Stimulated activated CD8-positive, alpha-beta memory T cell treated with anti-CD3 and anti-CD28 coated beads, Interleukin-7, amount 100 ng/mL, for 4 hours (primary cell): ENCODE measurements at regions not wholly inside any gene's neighbourhood (a gene's known extent, or its start where the extent isn't known, plus 50 kb on each side); places are given as distances from the start of the nearest gene placed in this dataset.

ENCODE experiments used
- DNase-seq, 2 donors: peaks; one replicate each; pipeline ENCODE4 v3.0.0-alpha.2; 2020; ENCODE audit warnings: low read depth in 2 of 2

DNA sequence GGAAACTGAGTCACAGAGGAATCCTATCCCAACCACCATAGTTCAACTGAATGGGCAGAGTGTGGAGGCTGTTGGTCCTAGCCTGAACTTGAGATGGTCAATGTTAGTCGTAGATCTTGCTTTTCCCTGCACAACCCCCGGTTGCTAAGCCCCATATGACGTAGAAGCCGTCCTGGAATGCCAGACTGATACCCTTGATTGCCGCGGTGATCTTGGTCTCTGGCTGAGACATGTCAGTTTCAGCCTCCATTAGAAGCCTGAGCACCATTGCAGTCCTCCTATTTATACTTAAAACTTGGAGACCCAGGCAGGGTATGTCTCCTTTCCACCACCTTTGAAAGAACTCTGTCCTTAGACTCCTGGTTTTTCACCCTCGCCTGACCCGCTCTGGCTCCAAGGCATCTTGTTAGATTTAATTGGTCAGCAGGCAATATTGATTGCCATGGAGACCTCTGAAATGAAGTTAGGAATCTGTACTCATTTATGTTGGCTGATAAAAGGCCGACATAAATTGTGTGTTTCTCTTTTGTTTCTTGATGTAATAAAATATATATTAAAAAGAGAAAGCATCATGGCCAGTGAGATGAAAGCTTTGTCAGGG is 53.4 kb downstream of the RPLP1 start:
- no peak for DNase-seq

GRCh38 chr15:69508659-69509058 is 56.0 kb downstream of the RPLP1 start:
- DNase-seq: no peak

DNA sequence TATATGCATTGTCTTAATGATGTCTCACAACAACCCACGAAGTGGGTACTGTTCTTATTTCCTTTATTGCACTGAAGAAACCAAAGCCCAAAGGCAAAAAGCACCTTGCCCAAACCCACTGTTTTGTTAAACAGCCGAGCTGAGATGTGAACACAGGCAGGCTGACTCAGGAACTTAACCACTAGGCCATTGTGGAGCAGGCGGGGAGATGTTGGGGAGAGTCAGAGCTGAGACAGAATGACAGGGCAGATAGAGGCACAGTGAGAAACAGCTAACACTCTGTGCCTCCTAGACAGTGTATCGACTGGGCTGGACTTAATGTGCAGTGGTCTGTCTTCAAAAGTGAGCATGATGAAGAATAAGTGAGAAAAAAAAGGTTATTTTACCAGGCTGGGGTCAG is 56.5 kb downstream of the RPLP1 start:
- DNase-seq: peak in 1 of 2 donors; percentile 8

DNA sequence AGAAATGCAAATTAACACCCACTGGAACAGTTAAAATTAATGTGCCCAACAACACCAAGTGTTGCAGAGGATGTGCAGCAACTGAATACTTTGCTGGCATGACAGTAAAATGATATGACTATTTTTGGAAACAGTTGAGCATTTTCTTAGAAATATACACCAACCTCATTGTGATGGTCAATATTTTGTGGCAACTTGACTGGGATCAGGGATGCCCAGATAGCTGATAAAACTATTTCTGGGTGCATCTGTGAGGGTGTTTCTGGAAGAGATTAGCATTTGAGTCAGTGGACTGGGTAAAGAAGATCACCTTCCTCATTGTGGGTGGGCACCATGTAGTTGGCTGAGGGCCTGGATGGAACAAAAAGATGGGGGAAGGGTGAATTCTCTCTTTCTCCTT is 57.9 kb downstream of the RPLP1 start:
- no peak for DNase-seq

DNA sequence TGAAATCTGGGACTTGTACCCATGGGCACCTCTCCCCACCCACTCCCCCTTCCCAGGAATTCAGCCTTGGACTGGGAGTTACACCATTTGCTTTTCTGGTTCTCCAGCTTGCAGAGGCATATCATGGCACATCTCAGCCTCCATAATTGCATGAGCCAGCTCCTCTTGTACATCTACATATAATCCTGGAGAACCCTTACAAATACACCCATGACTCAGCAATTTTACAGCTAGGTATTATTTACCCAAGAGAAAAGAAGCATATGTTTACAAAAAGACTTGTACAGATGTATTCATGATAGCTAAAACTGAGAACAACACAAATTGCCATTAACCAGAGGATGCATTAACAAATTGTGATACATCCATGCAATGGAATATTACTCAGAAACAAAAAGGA is 58.4 kb downstream of the RPLP1 start:
- DNase-seq: no peak

GRCh38 chr15:69511716-69512340 is 59.2 kb downstream of the RPLP1 start:
- DNase-seq: no peak

DNA sequence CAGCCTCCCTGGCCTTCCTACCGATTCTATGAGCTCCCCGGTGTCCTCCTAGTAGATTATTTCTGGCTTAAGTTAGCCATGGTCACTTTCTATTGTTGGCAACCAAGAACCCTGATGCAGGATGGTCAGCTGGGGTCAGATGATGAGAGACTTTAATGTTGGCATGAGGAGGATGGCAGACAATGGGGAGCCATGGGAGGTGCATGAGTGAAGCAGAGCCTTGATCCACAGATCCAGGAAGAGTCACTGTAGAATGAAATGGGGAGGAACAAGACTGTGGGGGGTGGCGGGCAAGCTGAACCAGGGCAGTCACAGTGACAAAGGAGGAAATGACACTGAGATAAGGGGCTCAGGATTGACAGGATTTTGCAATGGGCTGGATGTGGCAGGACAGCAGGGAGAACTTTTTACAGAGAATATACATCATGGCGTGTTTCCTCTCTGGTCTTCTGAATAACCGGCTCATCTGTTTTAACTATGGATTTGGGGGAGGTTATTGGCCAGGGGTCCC is 60.9 kb downstream of the RPLP1 start:
- DNase-seq: no peak

- no peak for DNase-seq
Observed at GRCh38 chr15:69513986-69514385, 61.4 kb downstream of the RPLP1 start.

GRCh38 chr15:69515508-69515907 is 62.9 kb downstream of the RPLP1 start:
- no peak for DNase-seq

DNA sequence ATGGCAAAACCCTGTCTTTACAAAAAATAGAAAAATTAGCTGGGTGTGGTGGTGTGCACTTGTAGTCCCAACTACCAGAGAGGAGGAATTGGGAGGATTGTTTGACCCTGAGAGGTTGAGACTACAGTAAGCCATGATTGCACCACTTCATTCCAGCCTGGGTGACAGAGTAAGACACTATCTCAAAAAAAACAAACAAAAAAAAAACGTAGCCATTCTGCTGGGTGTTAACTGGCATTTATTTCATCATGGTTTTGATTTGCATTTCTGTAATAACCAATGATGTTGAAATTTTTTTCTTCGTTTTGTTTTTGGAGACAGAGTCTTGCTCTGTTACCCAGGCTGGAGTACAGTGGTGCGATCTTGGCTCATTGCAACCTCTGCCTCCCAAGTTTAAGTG is 63.3 kb downstream of the RPLP1 start:
- DNase-seq: no peak

GRCh38 chr15:69517052-69517451 is 64.4 kb downstream of the RPLP1 start:
- no peak for DNase-seq

GRCh38 chr15:69518806-69519205 is 66.2 kb downstream of the RPLP1 start:
- no peak for DNase-seq

DNA sequence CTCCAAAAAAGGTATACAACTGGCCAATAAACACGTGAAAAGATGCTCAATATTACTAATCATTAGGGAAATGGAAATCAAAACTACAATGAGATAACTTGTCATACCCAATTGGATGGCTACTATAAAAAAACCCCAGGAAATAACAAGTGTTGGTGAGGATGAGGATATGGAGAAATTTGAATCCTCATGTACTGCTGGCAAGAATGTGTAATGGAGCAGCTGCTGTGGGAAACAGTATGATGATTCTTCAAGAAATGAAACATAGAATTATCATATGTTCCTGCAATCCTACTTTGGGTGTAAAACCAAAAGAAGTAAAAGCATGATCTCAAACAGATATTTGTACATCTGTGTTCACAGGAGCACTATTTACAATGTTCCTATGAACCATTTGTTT is 67.4 kb downstream of the RPLP1 start:
- DNase-seq: no peak

DNA sequence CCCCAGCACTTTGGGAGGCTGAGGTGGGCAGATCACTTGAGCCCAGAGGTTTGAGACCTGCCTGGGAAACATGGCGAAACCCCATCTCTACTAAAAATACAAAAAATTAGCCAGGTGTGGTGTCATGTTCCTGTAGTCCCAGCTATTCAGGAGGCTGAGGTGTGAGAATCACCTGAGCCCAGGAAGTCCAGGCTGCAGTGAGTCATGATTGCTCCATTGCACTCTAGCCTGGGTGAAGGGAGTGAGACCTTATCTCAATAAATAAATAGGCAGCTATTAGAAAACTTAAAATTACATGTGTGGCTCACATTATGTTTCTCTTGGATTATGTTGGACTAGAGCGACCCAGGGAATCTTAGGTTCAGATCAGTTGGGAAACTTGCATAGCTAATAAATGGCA is 69.7 kb downstream of the RPLP1 start:
- no peak for DNase-seq

DNA sequence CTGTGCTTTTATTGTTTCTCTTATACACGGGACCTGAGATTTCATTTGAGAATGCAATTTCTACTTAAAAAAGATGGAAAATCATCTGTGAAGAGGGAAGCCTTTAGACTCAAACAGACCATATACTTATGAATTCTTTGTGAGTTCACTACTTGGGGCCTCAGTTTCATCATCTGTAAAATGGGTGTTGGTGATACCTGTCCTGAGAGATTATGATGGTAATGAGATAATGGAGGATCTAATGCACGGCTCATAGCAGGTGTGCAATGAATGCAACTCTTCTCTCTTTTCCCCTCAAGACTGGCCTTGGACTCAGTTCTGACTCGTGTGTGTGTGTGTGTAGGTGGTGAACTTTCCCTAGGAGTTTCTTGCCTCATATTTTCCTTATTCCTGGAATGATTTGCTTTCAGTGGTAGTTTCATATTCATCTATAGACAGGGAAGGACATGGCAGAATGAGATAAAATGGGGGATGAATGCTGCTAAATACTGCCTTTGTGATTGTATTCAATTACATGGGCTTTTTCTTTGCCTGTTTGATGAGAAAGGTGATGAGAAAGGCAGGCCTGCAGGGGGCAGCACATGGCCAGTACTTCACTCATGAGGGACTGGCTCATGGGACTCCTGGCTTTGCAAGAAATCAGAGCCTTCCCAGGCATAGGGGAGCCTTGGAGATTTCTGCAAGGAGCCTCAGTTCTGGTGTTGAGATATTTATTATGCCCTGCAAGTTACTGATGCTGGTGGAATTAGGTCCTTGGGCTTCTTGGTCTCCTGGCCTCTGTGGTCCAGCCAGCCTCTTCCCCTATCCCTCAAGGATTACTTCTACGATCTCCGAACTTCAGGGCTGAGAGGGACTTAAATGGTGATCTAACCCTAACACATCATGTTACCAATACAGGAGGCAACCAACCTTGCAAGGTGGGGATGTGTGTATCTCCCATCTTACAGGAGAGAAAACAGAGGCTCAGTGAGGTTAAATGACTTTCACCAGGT is 70.7 kb downstream of the RPLP1 start:
- DNase-seq: peak; percentile 34 to 43

GRCh38 chr15:69524296-69524695 is 71.7 kb downstream of the RPLP1 start:
- no peak for DNase-seq

DNA sequence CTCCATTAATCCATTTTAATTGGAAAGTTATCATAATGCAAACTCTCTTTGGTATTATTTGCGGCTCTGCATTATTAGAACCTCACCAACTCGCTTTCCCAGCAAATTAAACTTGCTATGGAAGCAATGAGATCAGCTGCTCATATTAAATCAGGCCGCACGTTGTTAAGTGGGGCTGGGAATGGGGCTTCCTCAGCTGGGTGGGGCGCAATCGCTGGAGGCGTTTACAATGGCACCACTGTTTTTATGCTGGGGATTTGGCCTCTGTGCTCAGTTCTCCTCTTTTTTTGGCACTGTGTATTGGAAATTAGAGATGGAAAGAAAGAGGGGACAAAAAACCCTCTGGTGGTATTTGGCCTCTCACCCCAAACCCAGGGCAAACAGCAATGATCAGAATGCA is 72.2 kb downstream of the RPLP1 start:
- DNase-seq: no peak

- DNase-seq: no peak
Observed at GRCh38 chr15:69525543-69525942, 72.9 kb downstream of the RPLP1 start.

- DNase-seq: no peak
Observed at GRCh38 chr15:69526081-69527061, 73.8 kb downstream of the RPLP1 start.

DNA sequence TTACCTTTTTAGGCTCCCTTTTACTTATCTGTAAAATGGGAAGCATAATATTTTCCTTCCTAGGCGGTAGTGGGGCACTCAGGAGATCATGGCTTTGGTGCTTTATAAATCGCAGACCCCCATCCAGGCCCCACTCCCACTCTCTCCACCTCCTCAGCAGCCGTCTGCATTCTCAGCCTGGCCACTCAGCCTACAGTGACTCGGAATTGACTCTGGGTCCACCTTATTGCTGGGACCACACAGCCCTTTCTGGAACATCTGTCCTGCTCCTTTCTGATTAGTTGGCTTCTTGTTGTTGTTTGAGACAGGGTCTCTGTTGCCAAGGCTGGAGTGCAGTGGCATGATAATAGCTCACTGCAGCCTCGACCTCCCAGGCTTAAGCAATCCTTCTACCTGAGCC is 76.5 kb downstream of the RPLP1 start:
- no peak for DNase-seq

DNA sequence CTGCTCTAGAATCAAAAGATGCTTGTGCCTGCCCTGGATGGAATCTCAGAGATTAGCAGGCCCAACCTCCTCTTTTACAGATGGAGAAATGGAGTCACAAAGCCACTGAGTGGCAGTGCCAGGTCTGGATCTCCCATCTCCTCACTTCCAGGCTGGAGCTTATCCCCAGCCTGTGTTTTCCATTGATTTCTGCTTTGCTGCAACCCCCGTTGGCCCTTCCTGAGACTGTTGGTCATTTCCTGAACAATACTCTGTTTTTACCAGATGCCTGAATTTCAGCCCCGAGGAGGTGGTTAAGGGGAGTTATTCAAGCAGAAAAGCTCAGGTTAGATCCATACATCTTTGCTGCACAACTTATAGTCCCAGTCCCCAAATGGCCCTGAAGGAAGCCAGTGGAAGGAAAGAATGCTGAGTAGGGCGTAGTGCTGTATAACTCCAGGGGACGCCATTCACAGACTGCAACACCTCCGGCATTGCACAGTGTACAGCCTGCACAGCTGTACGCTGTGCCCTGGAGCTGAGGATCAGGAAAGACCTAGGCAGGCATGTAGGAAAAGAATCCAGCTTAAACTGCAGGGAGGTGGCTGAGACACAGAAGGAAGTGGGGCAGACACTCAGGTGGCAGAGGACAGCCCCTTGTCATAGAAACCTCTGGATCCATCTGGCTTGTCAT is 77.5 kb downstream of the RPLP1 start:
- no peak for DNase-seq
